SW 1271 (cell line): ENCODE measurements at regions not wholly inside any gene's neighbourhood (a gene's known extent, or its start where the extent isn't known, plus 50 kb on each side); places are given as distances from the start of the nearest gene placed in this dataset.

Experiments used
- DNase-seq, 2 experiments: peaks; one replicate each; lab custom pipeline; 2025; lab: John Stamatoyannopoulos, UW

- DNase-seq, result peak; percentile 50 to 58
Measured at GRCh38 chr14:50038398-50039119, 77.8 kb downstream of the VCPKMT start.

DNA sequence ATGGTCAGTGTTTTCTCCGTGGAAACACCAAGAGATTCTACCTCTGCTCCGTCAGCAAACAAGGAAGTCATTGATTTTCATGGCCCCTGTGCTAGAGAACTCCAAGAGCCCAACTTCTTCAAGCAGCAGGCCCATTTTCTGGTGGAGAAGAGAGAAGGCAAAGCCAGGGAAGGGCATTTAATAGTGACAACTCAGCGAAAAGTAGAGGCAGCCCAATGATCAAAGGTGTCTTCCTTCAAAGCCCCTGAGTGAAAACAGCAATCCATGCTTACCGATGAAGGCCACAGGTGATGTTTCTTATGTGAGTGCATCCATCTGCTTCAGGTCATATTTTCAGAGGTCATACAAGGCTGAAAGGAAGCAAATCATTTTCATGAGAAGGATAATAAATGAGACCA, 77.3 kb downstream of the VCPKMT start:
- no peak for DNase-seq

GRCh38 chr14:50039734-50040400, 76.5 kb downstream of the VCPKMT start:
- DNase-seq, result no peak

- DNase-seq, result peak; percentile 19 to 66
Measured at GRCh38 chr14:50040401-50040775, 76.0 kb downstream of the VCPKMT start.

GRCh38 chr14:50040895-50041465, 75.4 kb downstream of the VCPKMT start:
- DNase-seq, result no peak

- DNase-seq, result no peak
Measured at GRCh38 chr14:50041980-50042379, 74.4 kb downstream of the VCPKMT start.

GRCh38 chr14:50044042-50044651, 72.2 kb downstream of the VCPKMT start:
- no peak for DNase-seq

GRCh38 chr14:50045039-50045711, 71.2 kb downstream of the VCPKMT start:
- DNase-seq, result no peak

DNA sequence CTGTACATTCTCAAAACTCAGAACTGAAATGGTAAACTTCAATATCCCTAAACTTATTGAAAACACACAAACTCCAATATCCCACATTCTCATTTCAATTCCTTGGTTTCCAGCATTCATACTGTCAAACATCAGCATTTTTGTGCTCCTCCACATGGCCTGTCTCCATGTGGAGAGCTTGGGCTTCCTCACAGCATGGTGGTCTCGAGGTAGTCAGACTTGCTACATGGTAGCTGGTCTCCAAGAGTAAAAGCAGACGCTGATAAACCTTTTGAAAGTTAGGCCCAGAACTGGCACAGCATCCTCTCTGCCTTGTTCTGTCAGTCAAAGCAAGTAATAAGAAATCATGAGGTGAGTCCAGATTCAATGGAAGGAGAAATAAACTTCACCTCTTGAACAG, 70.5 kb downstream of the VCPKMT start:
- DNase-seq, result no peak

DNA sequence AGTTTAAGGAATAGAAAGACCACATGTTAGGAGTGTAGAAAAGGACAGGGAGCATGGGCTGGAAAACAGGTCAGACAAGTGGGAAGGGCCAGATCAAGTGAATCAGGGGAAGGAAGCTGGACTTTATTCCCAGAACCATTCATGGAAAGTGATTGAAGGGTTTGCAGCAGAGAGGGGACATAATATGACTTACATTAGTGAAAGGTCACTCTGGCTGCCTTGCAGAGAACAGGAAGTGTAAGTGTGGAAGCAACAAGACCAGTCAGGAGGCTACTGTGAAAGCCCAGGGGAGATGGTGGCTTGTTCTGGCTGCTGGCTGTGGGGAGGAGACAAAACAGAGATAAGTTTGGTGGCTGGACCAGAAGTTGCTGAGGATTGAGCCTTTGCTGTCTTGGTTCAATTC, 69.1 kb downstream of the VCPKMT start:
- DNase-seq, result no peak

GRCh38 chr14:50049093-50049492, 67.3 kb downstream of the VCPKMT start:
- DNase-seq, result no peak

- DNase-seq, result no peak
Measured at GRCh38 chr14:50049703-50050570, 66.4 kb downstream of the VCPKMT start.

- DNase-seq, result no peak
Measured at GRCh38 chr14:50051106-50051505, 65.3 kb downstream of the VCPKMT start.

DNA sequence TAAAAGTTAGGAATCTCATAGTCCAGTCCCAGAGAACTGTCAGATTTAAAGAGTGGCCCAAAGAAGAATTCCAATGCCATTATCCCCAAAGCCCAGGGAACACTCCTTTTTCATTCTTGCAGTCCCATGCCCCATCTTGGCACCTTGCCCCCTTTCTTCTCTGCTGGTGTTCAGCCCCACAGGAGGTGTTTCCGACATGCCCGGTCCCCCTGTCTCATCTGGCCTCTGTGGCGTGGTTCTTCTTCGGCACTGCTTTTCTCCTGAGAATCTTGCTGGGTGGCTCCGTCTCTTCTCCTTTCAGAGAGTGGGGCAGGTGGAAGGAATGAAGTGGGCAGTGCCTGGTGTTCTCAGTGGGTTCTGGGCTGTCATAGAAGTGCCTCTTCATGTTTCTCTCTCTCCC, 64.7 kb downstream of the VCPKMT start:
- DNase-seq, result no peak

- no peak for DNase-seq
Measured at GRCh38 chr14:50052517-50052916, 63.9 kb downstream of the VCPKMT start.

GRCh38 chr14:50053935-50054334, 62.4 kb downstream of the VCPKMT start:
- DNase-seq, result no peak

GRCh38 chr14:50055461-50056228, 60.7 kb downstream of the VCPKMT start:
- no peak for DNase-seq

GRCh38 chr14:50056435-50056834, 59.9 kb downstream of the VCPKMT start:
- no peak for DNase-seq

DNA sequence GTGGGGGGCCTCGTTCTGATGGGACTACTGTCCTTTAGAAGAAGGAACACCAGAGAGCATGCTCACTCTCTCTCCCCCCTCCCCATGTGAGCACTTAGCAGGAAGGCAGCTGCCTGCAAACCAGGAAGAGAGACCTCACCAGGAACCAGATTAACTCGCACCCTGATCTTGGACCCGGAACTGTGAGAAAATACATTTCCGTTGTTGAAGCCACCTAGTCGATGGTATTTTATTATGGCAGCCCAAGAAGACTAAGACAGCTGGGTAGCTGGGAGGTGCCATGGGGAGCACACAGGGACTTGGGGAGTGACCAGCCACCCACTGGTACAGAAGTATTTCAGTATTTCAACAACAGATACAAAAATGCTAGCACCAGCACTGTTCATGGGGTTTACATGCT, 59.0 kb downstream of the VCPKMT start:
- DNase-seq, result no peak

- DNase-seq, result no peak
Measured at GRCh38 chr14:50058113-50058512, 58.3 kb downstream of the VCPKMT start.
